K562 (cell line): ENCODE measurements at regions not wholly inside any gene's neighbourhood (a gene's known extent, or its start where the extent isn't known, plus 50 kb on each side); places are given as distances from the start of the nearest gene placed in this dataset.

Experiments used
- ATAC-seq: fragments of 200-7000 bp; cut with Tn5 transposase; 3 replicates; pipeline ENCODE4 v1.9.1; 2020; ENCODE audit warnings: moderate library complexity
- BruUV-seq: library from RNA; stranded (reverse); fragments of 400-500 nt; replicated peaks from 2 replicates; lab custom pipeline; 2021; lab: Mats Ljungman, UMichigan
- CTCF ChIA-PET: fragments of 300-600 bp; formaldehyde crosslinking; extraction: SDS; loops from one replicate; lab custom pipeline; 2021; ENCODE audit warnings: low intra/inter-chr PET ratio; lab: Yijun Ruan, JAX
- POLR2A ChIA-PET: fragments of 300-600, 350-650 bp; sonication (Branson Sonifier 250); formaldehyde crosslinking; extraction: SDS; loops from one replicate; lab custom pipeline; 2021; ENCODE audit warnings: antibody characterized with exemption, inconsistent platforms; lab: Yijun Ruan, JAX
- DNase-seq, 4 experiments: peaks; one replicate each; pipeline versions ENCODE4 v3.0.0 to v3.0.0-alpha.2; 2011 to 2018; ENCODE audit warnings: low spot score in 3 of 4, mixed read lengths in 3 of 4; ENCODE audit errors: extremely low read depth in 1 of 4
- FAIRE-seq: peaks from 2 replicates; lab custom pipeline; 2011; peaks lifted over from hg19 to GRCh38; lab: Jason Lieb, UNC
- H2AFZ ChIP-seq: 2 replicates; pipeline ENCODE4 v1.6.0; 2011; ENCODE audit warnings: low read depth, low read length, control low read depth, inconsistent platforms
- H3K27ac ChIP-seq: fragments of 200-600 bp; 3 replicates; pipeline ENCODE4 v1.8.0; 2011; ENCODE audit warnings: low read depth, mild to moderate bottlenecking, control low read depth, inconsistent platforms, low read length, moderate library complexity, mixed read lengths; ENCODE audit errors: extremely low read depth
- H3K27me3 ChIP-seq, 2 experiments: fragments of 300-600 bp in 1 of 2; 2 replicates in 1 of 2; 3 replicates in 1 of 2; pipeline versions ENCODE4 v1.6.0 to v1.8.0; 2011; ENCODE audit warnings: inconsistent platforms in 2 of 2, low read length in 2 of 2, mild to moderate bottlenecking in 1 of 2, mixed read lengths in 1 of 2, moderate library complexity in 1 of 2; ENCODE audit not compliant: control insufficient read depth in 2 of 2, insufficient read depth in 2 of 2
- H3K36me3 ChIP-seq: fragments of 300-600 bp; 3 replicates; pipeline ENCODE4 v1.8.0; 2011; ENCODE audit warnings: mild to moderate bottlenecking, low read length, inconsistent platforms; ENCODE audit not compliant: control insufficient read depth, insufficient read depth
- H3K4me1 ChIP-seq, 2 experiments: fragments of 200-600 bp in 1 of 2; replicated peaks in 1 of 2; 2 replicates in 1 of 2; 3 replicates in 1 of 2; pipeline versions ENCODE4 v1.5.1 to v1.8.0; 2011; ENCODE audit warnings: inconsistent platforms in 2 of 2, low read length in 2 of 2, mild to moderate bottlenecking in 1 of 2, mixed read lengths in 1 of 2, moderate library complexity in 1 of 2; ENCODE audit not compliant: control insufficient read depth in 2 of 2, insufficient read depth in 2 of 2
- H3K4me2 ChIP-seq: 2 replicates; pipeline ENCODE4 v1.6.1; 2011; ENCODE audit warnings: low read length, control low read depth, inconsistent platforms, mixed read lengths; ENCODE audit not compliant: insufficient read depth
- H3K4me3 ChIP-seq: fragments of 200-600 bp; sonication (generic), shearing (Covaris generic); 2 replicates; pipeline ENCODE4 v1.5.1; 2016; ENCODE audit warnings: control low read depth, inconsistent platforms
- H3K79me2 ChIP-seq: fragments of 200-600 bp; 3 replicates; pipeline ENCODE4 v1.8.0; 2011; ENCODE audit warnings: low read length, inconsistent platforms; ENCODE audit not compliant: control insufficient read depth, insufficient read depth
- H3K9ac ChIP-seq, 2 experiments: 2 replicates each; pipeline versions ENCODE4 v1.6.0 to v1.6.1; 2011; ENCODE audit warnings: low read depth in 2 of 2, low read length in 2 of 2, control low read depth in 1 of 2, inconsistent platforms in 1 of 2, mild to moderate bottlenecking in 1 of 2, mixed read lengths in 1 of 2; ENCODE audit not compliant: insufficient read depth in 1 of 2
- H3K9me1 ChIP-seq: one replicate; pipeline ENCODE4 v1.6.0; 2011; ENCODE audit warnings: inconsistent platforms, mild to moderate bottlenecking, low read length, moderate library complexity; ENCODE audit not compliant: control insufficient read depth, insufficient read depth
- H3K9me3 ChIP-seq: replicated peaks from 2 replicates; pipeline ENCODE4 v1.5.1; 2011; ENCODE audit warnings: low read depth, low read length, inconsistent platforms; ENCODE audit not compliant: control insufficient read depth, insufficient read depth
- H4K20me1 ChIP-seq: replicated peaks from 2 replicates; pipeline ENCODE4 v1.6.1; 2011; ENCODE audit warnings: low read length, inconsistent platforms, mixed read lengths; ENCODE audit not compliant: control insufficient read depth, insufficient read depth
- BRD9 ChIP-seq: fragments of 450-650 bp; IDR thresholded peaks from 2 replicates; pipeline ENCODE4 v1.6.1; 2018; ENCODE audit warnings: low read depth; ENCODE audit not compliant: partially characterized antibody
- GMEB1 ChIP-seq: fragments of 250-450 bp; sonication (Bioruptor Pico); IDR thresholded peaks from 2 replicates; pipeline ENCODE4 v1.4.0; 2020; ENCODE audit warnings: mild to moderate bottlenecking
- IRF9 ChIP-seq: fragments of 450-650 bp; IDR thresholded peaks from 2 replicates; pipeline ENCODE4 v1.6.1; 2016; ENCODE audit warnings: missing biosample characterization, missing genetic modification characterization
- MAFK ChIP-seq: IDR thresholded peaks from 2 replicates; pipeline ENCODE4 v1.6.1; 2011; ENCODE audit warnings: low read length, improper control_type of control experiment
- PATZ1 ChIP-seq: fragments of 250-450 bp; sonication (Bioruptor Pico); IDR thresholded peaks from 2 replicates; pipeline ENCODE4 v1.5.0; 2020; ENCODE audit warnings: mild to moderate bottlenecking, borderline replicate concordance
- RBM14 ChIP-seq: fragments of 200-400 bp; formaldehyde crosslinking; IDR thresholded peaks from 2 replicates; pipeline ENCODE4 v1.6.1; 2018; ENCODE audit warnings: low read depth, mild to moderate bottlenecking, low read length, moderate library complexity, borderline replicate concordance; ENCODE audit not compliant: insufficient read depth
- TFAP4 ChIP-seq: sonication (generic); formaldehyde crosslinking; IDR thresholded peaks from 2 replicates; pipeline ENCODE4 v1.8.0; 2022; ENCODE audit warnings: missing genetic modification reagents, mild to moderate bottlenecking, moderate library complexity, borderline replicate concordance
- ZC3H8 ChIP-seq: fragments of 450-650 bp; IDR thresholded peaks from 2 replicates; pipeline ENCODE4 v1.6.1; 2017
- WGBS: fragments of 100-300 bp; shearing (Covaris generic); methylation state at CpG from one replicate; pipeline ENCODE4 v1.1.6; 2016; ENCODE audit warnings: low coverage, mixed read lengths; ENCODE audit not compliant: insufficient coverage; ENCODE audit errors: missing lambda C conversion rate; 5-methylcytosine and 5-hydroxymethylcytosine counted together
- in situ Hi-C: fragments of 300-500 bp; cut with MboI; formaldehyde crosslinking; loops from 4 replicates; pipeline ENCODE4 v1.15.0; 2018; ENCODE audit warnings: inconsistent platforms, mixed read lengths
- intact Hi-C: fragments of 100-400 bp; cut with micrococcal nuclease; formaldehyde crosslinking; loops from 2 replicates; pipeline ENCODE4 v1.14.2; 2022

- Histone ChIP-seq H3K9ac (no peak overlapping the region), H3K9me3 (no peaks in the 10 kb centered on the region), H4K20me1 (no peaks in the 10 kb centered on the region), H3K27ac (no peak overlapping the region), H3K9me1 (no peaks in the 10 kb centered on the region), H2AFZ (no peak overlapping the region), H3K27me3 (peaks cover 0 to 11% of the 10 kb centered on the region in 2 experiments; a peak in 4 of 5 replicates), H3K4me1 (no peaks in the 10 kb centered on the region; a peak in 1 of 5 replicates), H3K4me3 (no peak overlapping the region), H3K36me3 (no peaks in the 10 kb centered on the region), H3K79me2 (no peaks in the 10 kb centered on the region), H3K4me2 (no peak overlapping the region)
- FAIRE-seq (no peak), DNase-seq (no peak), ATAC-seq (no peak)
- POLR2A ChIA-PET = interaction anchor here (0.8 kb wide), 1 partner anchor 378 kb away, joined by 3 read pairs; no protein-coding TSS in a partner anchor
- CTCF ChIA-PET = no interaction called here
- intact Hi-C loops (no loop called here), in situ Hi-C loops (no loop called here)
- 0% methylated on average over 7 of the region's 7 CpGs for WGBS
- no TSS peak for BruUV-seq
- no peak for TF ChIP-seq GMEB1
Measured at GRCh38 chr7:67487316-67487715, 490.7 kb downstream of the TYW1 start.

GRCh38 chr7:67489881-67490280, 493.2 kb downstream of the TYW1 start:
- intact Hi-C loops (no loop called here), in situ Hi-C loops (no loop called here)
- Histone ChIP-seq H3K36me3 (no peaks in the 10 kb centered on the region), H3K9me1 (no peaks in the 10 kb centered on the region), H3K4me1 (no peaks in the 10 kb centered on the region), H2AFZ (no peak overlapping the region), H3K4me2 (no peak overlapping the region), H3K9me3 (no peaks in the 10 kb centered on the region), H3K27ac (no peak overlapping the region), H4K20me1 (no peaks in the 10 kb centered on the region), H3K9ac (no peak overlapping the region), H3K4me3 (no peak overlapping the region), H3K27me3 (peaks cover 5 to 11% of the 10 kb centered on the region in 2 experiments), H3K79me2 (no peaks in the 10 kb centered on the region)
- POLR2A ChIA-PET = interaction anchor here (0.6 to 1.5 kb wide), 3 partner anchors 11 to 225 kb away, joined by 3 to 4 read pairs (median 4); no protein-coding TSS in a partner anchor
- CTCF ChIA-PET = no interaction called here
- no TSS peak for BruUV-seq
- DNase-seq (no peak), ATAC-seq (no peak), FAIRE-seq (no peak)
- WGBS = 4% methylated on average over 5 of the region's 5 CpGs
- TF ChIP-seq PATZ1 (CRISPR knock-in tag) (no peak), RBM14 (no peak), ZC3H8 (no peak), MAFK (no peak), TFAP4 (no peak), BRD9 (no peak), IRF9 (tag) (no peak)
